Endothelial cell of umbilical vein (primary cell): ENCODE measurements at regions not wholly inside any gene's neighbourhood (a gene's known extent, or its start where the extent isn't known, plus 50 kb on each side); places are given as distances from the start of the nearest gene placed in this dataset.

Experiments used
- EZH2 ChIP-seq: IDR thresholded peaks from 2 replicates; pipeline ENCODE4 v1.6.1; 2012; ENCODE audit warnings: borderline replicate concordance, low read depth, mild to moderate bottlenecking, moderate library complexity, low read length, inconsistent platforms; ENCODE audit not compliant: severe bottlenecking
- FOS ChIP-seq: IDR thresholded peaks from 2 replicates; pipeline ENCODE4 v1.6.1; 2011; ENCODE audit warnings: mild to moderate bottlenecking, low read length, moderate library complexity, borderline replicate concordance; ENCODE audit not compliant: insufficient read depth
- JUN ChIP-seq: IDR thresholded peaks from 2 replicates; pipeline ENCODE4 v1.6.1; 2011; ENCODE audit warnings: borderline replicate concordance, low read depth; ENCODE audit not compliant: insufficient read length, insufficient read depth
- MYC ChIP-seq: IDR thresholded peaks from one replicate; pipeline ENCODE4 v1.6.1; 2011; ENCODE audit warnings: mild to moderate bottlenecking, low read depth, low read length
- POLR2A ChIP-seq: IDR thresholded peaks from 2 replicates; pipeline ENCODE4 v1.6.1; 2012; ENCODE audit warnings: low read depth, mild to moderate bottlenecking, control low read depth, low read length
- POLR2AphosphoS5 ChIP-seq: IDR thresholded peaks from 2 replicates; pipeline ENCODE4 v1.6.1; 2012; ENCODE audit warnings: low read depth, mild to moderate bottlenecking, control low read depth, low read length, moderate library complexity; ENCODE audit not compliant: insufficient read depth
- TF ChIP-seq, protein P1 (sequence below): IDR thresholded peaks from 2 replicates; pipeline ENCODE4 v1.6.1; 2011; ENCODE audit not compliant: insufficient read depth, insufficient read length
- TF ChIP-seq, protein P2 (sequence below), 2 donors: IDR thresholded peaks; 1 replicate in 1 of 2; 2 replicates in 1 of 2; pipeline ENCODE4 v1.5.1; 2011; ENCODE audit warnings: low read length in 2 of 2, mild to moderate bottlenecking in 2 of 2, moderate library complexity in 2 of 2, control low read depth in 1 of 2, inconsistent platforms in 1 of 2, low read depth in 1 of 2; ENCODE audit not compliant: insufficient read depth in 1 of 2; ENCODE audit errors: extremely low read depth in 1 of 2

DNA sequence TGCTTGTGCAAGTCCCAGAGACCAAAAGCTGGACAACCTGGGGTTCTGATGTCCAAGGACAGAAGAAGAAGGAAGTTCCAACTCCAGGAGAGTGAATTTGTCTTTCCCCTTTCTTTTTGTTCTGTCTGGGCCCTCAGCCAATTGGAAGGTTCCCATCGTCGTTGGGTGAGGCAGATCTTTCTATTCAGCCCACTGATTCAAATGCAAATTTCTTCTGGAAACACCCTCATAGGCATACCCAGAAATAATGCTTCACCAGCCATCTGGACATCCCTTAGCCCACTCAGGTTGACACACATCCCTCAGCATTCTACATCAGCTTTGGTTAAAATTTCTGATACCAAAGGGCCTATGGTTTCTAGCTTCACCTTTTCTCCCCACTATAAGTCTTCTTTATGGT is 156.5 kb downstream of the SP3 start:
- TF ChIP-seq, protein P1, sequence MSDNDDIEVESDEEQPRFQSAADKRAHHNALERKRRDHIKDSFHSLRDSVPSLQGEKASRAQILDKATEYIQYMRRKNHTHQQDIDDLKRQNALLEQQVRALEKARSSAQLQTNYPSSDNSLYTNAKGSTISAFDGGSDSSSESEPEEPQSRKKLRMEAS, result no peak
- TF ChIP-seq, protein P2, sequence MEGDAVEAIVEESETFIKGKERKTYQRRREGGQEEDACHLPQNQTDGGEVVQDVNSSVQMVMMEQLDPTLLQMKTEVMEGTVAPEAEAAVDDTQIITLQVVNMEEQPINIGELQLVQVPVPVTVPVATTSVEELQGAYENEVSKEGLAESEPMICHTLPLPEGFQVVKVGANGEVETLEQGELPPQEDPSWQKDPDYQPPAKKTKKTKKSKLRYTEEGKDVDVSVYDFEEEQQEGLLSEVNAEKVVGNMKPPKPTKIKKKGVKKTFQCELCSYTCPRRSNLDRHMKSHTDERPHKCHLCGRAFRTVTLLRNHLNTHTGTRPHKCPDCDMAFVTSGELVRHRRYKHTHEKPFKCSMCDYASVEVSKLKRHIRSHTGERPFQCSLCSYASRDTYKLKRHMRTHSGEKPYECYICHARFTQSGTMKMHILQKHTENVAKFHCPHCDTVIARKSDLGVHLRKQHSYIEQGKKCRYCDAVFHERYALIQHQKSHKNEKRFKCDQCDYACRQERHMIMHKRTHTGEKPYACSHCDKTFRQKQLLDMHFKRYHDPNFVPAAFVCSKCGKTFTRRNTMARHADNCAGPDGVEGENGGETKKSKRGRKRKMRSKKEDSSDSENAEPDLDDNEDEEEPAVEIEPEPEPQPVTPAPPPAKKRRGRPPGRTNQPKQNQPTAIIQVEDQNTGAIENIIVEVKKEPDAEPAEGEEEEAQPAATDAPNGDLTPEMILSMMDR (IDR thresholded peaks at IDR 0.05; ENCODE audit: extremely low read depth in 1 of 2, insufficient read depth in 1 of 2, low read depth in 1 of 2, low read length in 2 of 2), result no peak
- no peak for TF ChIP-seq POLR2A
- TF ChIP-seq FOS, result no peak
- TF ChIP-seq EZH2, result no peak
- TF ChIP-seq MYC, result no peak
- no peak for TF ChIP-seq POLR2AphosphoS5
- no peak for TF ChIP-seq JUN
